DND-41 (cell line): ENCODE measurements at regions not wholly inside any gene's neighbourhood (a gene's known extent, or its start where the extent isn't known, plus 50 kb on each side); places are given as distances from the start of the nearest gene placed in this dataset.

Experiments used
- ATAC-seq: fragments of 200-7000 bp; cut with Tn5 transposase; 3 replicates; pipeline ENCODE4 v1.9.1; 2021; ENCODE audit warnings: low read depth; ENCODE audit not compliant: insufficient read depth
- DNase-seq: peaks from one replicate; pipeline ENCODE4 v3.0.0-alpha.2; 2020
- H2AFZ ChIP-seq: 2 replicates; pipeline ENCODE4 v1.6.0; 2012; ENCODE audit warnings: low read depth, low read length
- H3K27ac ChIP-seq: 2 replicates; pipeline ENCODE4 v1.5.1; 2012; ENCODE audit warnings: low read length, inconsistent platforms
- H3K27me3 ChIP-seq: fragments of 200-600 bp; sonication (generic); 2 replicates; pipeline ENCODE4 v1.6.0; 2012; ENCODE audit warnings: low read length, mild to moderate bottlenecking, inconsistent platforms; ENCODE audit not compliant: insufficient read depth, poor library complexity
- H3K36me3 ChIP-seq: 2 replicates; pipeline ENCODE4 v1.5.1; 2012; ENCODE audit warnings: low read length, inconsistent platforms; ENCODE audit not compliant: insufficient read depth
- H3K4me1 ChIP-seq: 2 replicates; pipeline ENCODE4 v1.5.1; 2012; ENCODE audit warnings: mild to moderate bottlenecking, low read length; ENCODE audit not compliant: insufficient read depth
- H3K4me2 ChIP-seq: 2 replicates; pipeline ENCODE4 v1.6.0; 2012; ENCODE audit warnings: mild to moderate bottlenecking, moderate library complexity, low read length, inconsistent platforms; ENCODE audit not compliant: insufficient read depth
- H3K4me3 ChIP-seq, 2 experiments: fragments of 200-600 bp in 1 of 2; shearing (Covaris generic) in 1 of 2; 2 replicates each; pipeline ENCODE4 v1.5.1; 2012 to 2016; ENCODE audit warnings: inconsistent platforms in 2 of 2, low read length in 2 of 2, mild to moderate bottlenecking in 2 of 2, low read depth in 1 of 2, moderate library complexity in 1 of 2
- H3K79me2 ChIP-seq: 2 replicates; pipeline ENCODE4 v1.6.0; 2012; ENCODE audit warnings: low read length, inconsistent platforms; ENCODE audit not compliant: insufficient read depth
- H3K9ac ChIP-seq: 2 replicates; pipeline ENCODE4 v1.6.0; 2012; ENCODE audit warnings: low read depth, mild to moderate bottlenecking, inconsistent platforms, low read length, moderate library complexity
- H3K9me3 ChIP-seq: 2 replicates; pipeline ENCODE4 v1.5.1; 2012; ENCODE audit warnings: low read length, moderate library complexity, mild to moderate bottlenecking, inconsistent platforms; ENCODE audit not compliant: insufficient read depth, severe bottlenecking
- H4K20me1 ChIP-seq: 2 replicates; pipeline ENCODE4 v1.6.0; 2012; ENCODE audit warnings: low read length; ENCODE audit not compliant: insufficient read depth
- EZH2 ChIP-seq: IDR thresholded peaks from 3 replicates; pipeline ENCODE4 v1.6.1; 2012; ENCODE audit warnings: borderline replicate concordance, low read depth, mild to moderate bottlenecking, moderate library complexity, low read length, inconsistent platforms; ENCODE audit not compliant: severe bottlenecking
- TF ChIP-seq, protein P1 (sequence below): IDR thresholded peaks from 2 replicates; pipeline ENCODE4 v1.5.1; 2012; ENCODE audit warnings: borderline replicate concordance, low read length, moderate library complexity, mild to moderate bottlenecking; ENCODE audit not compliant: poor library complexity, severe bottlenecking; ENCODE audit errors: extremely low read depth

- TF ChIP-seq EZH2, result no peak
- TF ChIP-seq, protein P1, sequence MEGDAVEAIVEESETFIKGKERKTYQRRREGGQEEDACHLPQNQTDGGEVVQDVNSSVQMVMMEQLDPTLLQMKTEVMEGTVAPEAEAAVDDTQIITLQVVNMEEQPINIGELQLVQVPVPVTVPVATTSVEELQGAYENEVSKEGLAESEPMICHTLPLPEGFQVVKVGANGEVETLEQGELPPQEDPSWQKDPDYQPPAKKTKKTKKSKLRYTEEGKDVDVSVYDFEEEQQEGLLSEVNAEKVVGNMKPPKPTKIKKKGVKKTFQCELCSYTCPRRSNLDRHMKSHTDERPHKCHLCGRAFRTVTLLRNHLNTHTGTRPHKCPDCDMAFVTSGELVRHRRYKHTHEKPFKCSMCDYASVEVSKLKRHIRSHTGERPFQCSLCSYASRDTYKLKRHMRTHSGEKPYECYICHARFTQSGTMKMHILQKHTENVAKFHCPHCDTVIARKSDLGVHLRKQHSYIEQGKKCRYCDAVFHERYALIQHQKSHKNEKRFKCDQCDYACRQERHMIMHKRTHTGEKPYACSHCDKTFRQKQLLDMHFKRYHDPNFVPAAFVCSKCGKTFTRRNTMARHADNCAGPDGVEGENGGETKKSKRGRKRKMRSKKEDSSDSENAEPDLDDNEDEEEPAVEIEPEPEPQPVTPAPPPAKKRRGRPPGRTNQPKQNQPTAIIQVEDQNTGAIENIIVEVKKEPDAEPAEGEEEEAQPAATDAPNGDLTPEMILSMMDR, result no peak
- ATAC-seq (no peak), DNase-seq (no peak)
- Histone ChIP-seq H3K4me2 (no peak overlapping the region), H3K79me2 (no peaks in the 10 kb centered on the region), H4K20me1 (no peaks in the 10 kb centered on the region), H3K27me3 (no peaks in the 10 kb centered on the region), H3K9ac (no peak overlapping the region), H3K27ac (no peak overlapping the region), H3K4me3 (no peak overlapping the region), H3K4me1 (no peaks in the 10 kb centered on the region), H3K9me3 (no peaks in the 10 kb centered on the region), H3K36me3 (no peaks in the 10 kb centered on the region), H2AFZ (no peak overlapping the region)
These were observed 1202.3 kb downstream of the UQCRFS1 start for GRCh38 chr19:28010656-28011055.

DNA sequence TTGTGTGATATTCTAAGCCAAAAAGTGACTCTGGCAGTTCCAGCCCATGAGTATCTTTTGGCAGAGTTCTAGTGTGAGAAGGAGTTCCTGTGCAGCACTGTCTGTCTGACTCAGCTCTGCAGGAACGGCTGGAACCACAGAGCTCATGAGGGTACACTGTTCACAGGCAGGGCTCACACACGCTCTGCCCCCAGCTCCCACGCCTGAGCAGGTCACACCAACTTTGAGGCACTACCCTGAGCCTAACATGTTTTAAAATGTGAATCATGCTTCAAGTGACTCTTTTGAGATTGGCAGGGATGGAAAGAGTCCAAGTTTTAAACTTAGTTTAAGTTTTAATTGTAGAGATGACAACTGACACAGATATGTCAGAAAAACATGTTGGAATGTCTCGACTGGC is 1203.3 kb downstream of the UQCRFS1 start:
- DNase-seq (no peak), ATAC-seq (no peak)
- H3K9ac ChIP-seq, result no peak overlapping the region
- no peaks in the 10 kb centered on the region for H3K9me3 ChIP-seq
- no peaks in the 10 kb centered on the region for H3K79me2 ChIP-seq
- no peaks in the 10 kb centered on the region for H3K4me1 ChIP-seq
- H3K27me3 ChIP-seq, result no peaks in the 10 kb centered on the region
- no peak overlapping the region for H3K4me3 ChIP-seq
- H3K27ac ChIP-seq, result no peak overlapping the region
- no peak overlapping the region for H3K4me2 ChIP-seq
- no peaks in the 10 kb centered on the region for H3K36me3 ChIP-seq
- TF ChIP-seq, protein P1, result no peak
- TF ChIP-seq EZH2, result no peak
- H4K20me1 ChIP-seq, result no peaks in the 10 kb centered on the region
- no peak overlapping the region for H2AFZ ChIP-seq

- ATAC-seq (no peak), DNase-seq (no peak)
- Histone ChIP-seq H3K9ac (no peak overlapping the region), H3K27ac (no peak overlapping the region), H3K27me3 (no peaks in the 10 kb centered on the region), H3K36me3 (no peaks in the 10 kb centered on the region), H3K4me3 (no peak overlapping the region), H3K9me3 (no peaks in the 10 kb centered on the region), H4K20me1 (no peaks in the 10 kb centered on the region), H2AFZ (no peak overlapping the region), H3K4me2 (no peak overlapping the region), H3K4me1 (no peaks in the 10 kb centered on the region), H3K79me2 (no peaks in the 10 kb centered on the region)
- TF ChIP-seq EZH2, result no peak
- TF ChIP-seq, protein P1, result no peak
These were observed 1204.3 kb downstream of the UQCRFS1 start for GRCh38 chr19:28008695-28009094.

DNA sequence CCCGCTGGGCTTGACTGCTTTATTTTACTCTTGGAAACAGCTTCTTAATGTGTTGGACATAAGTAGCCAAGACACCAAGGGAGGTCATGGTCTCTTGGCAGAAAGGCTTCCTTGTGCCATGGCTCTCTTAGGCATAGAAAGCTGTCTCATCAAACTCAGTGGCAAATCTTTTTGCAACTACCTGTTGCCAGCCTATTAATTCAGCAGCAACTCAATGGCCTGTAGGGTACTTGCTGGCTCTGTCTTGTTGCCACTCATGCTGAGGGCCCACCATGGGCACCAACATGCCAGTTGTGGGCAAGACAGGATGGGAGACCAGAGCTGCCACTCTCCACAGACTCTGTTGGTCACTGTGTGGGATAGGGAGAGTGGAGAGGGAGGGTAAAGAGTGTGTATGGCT is 1209.4 kb downstream of the UQCRFS1 start:
- no peak for TF ChIP-seq EZH2
- TF ChIP-seq, protein P1, result no peak
- Histone ChIP-seq H3K9me3 (no peaks in the 10 kb centered on the region), H3K27ac (no peak overlapping the region), H3K27me3 (no peaks in the 10 kb centered on the region), H3K36me3 (no peaks in the 10 kb centered on the region), H4K20me1 (no peaks in the 10 kb centered on the region), H3K4me1 (no peaks in the 10 kb centered on the region), H3K79me2 (no peaks in the 10 kb centered on the region), H3K9ac (no peak overlapping the region), H2AFZ (no peak overlapping the region), H3K4me3 (no peak overlapping the region), H3K4me2 (no peak overlapping the region)
- no peak for DNase-seq
- no peak for ATAC-seq
